NCI-H510A (cell line): ENCODE measurements at regions not wholly inside any gene's neighbourhood (a gene's known extent, or its start where the extent isn't known, plus 50 kb on each side); places are given as distances from the start of the nearest gene placed in this dataset.

ENCODE experiments used
- DNase-seq: peaks from one replicate; lab custom pipeline; 2025; lab: John Stamatoyannopoulos, UW

GRCh38 chr7:36066343-36066664 is 86.8 kb upstream of the EEPD1 start:
- DNase-seq: no peak

GRCh38 chr7:36070230-36070629 is 82.8 kb upstream of the EEPD1 start:
- DNase-seq: no peak

GRCh38 chr7:36071605-36072004 is 81.4 kb upstream of the EEPD1 start:
- DNase-seq: no peak

- no peak for DNase-seq
These were observed 80.4 kb upstream of the EEPD1 start for GRCh38 chr7:36072620-36073019.

GRCh38 chr7:36075561-36075960 is 77.5 kb upstream of the EEPD1 start:
- DNase-seq: no peak

GRCh38 chr7:36076074-36076473 is 77.0 kb upstream of the EEPD1 start:
- no peak for DNase-seq

- no peak for DNase-seq
These were observed 74.2 kb upstream of the EEPD1 start for GRCh38 chr7:36078816-36079360.

- DNase-seq: no peak
These were observed 73.5 kb upstream of the EEPD1 start for GRCh38 chr7:36079446-36080025.

- DNase-seq: no peak
These were observed 72.2 kb upstream of the EEPD1 start for GRCh38 chr7:36080843-36081242.

GRCh38 chr7:36082216-36082615 is 70.8 kb upstream of the EEPD1 start:
- no peak for DNase-seq

GRCh38 chr7:36082910-36083309 is 70.1 kb upstream of the EEPD1 start:
- no peak for DNase-seq

GRCh38 chr7:36083626-36084380 is 69.3 kb upstream of the EEPD1 start:
- DNase-seq: no peak

GRCh38 chr7:36084485-36085091 is 68.5 kb upstream of the EEPD1 start:
- peak; percentile 71 for DNase-seq

- DNase-seq: no peak
These were observed 68.0 kb upstream of the EEPD1 start for GRCh38 chr7:36085096-36085495.

- DNase-seq: no peak
These were observed 66.5 kb upstream of the EEPD1 start for GRCh38 chr7:36086571-36086970.

- DNase-seq: no peak
These were observed 64.5 kb upstream of the EEPD1 start for GRCh38 chr7:36088553-36088952.

GRCh38 chr7:36088966-36089365 is 64.1 kb upstream of the EEPD1 start:
- DNase-seq: no peak

GRCh38 chr7:36090976-36091873 is 61.8 kb upstream of the EEPD1 start:
- no peak for DNase-seq

- no peak for DNase-seq
These were observed 61.2 kb upstream of the EEPD1 start for GRCh38 chr7:36091874-36092176.

- no peak for DNase-seq
These were observed 60.8 kb upstream of the EEPD1 start for GRCh38 chr7:36092221-36092771.

- DNase-seq: no peak
These were observed 56.5 kb upstream of the EEPD1 start for GRCh38 chr7:36096460-36097095.

- no peak for DNase-seq
These were observed 55.0 kb upstream of the EEPD1 start for GRCh38 chr7:36098096-36098495.
